ENCODE measurements at regions not wholly inside any gene's neighbourhood (a gene's known extent, or its start where the extent isn't known, plus 50 kb on each side); places are given as distances from the start of the nearest gene placed in this dataset.
"Not testable (repeated sequence)": the region's sequence is repeated elsewhere in the genome, so short reads cannot be mapped to it uniquely, and the experiment has no call there.

GRCh38 chr2:220814441-220814840 lies 757.7 kb downstream of the EPHA4 start:
- Histone ChIP-seq H3K27ac (no peak overlapping the region), H3K4me3 (no peak overlapping the region), H3K36me3 (no peaks in the 10 kb centered on the region), H3K4me1 (ENCODE audit: low read depth) (no peaks in the 10 kb centered on the region), H3K9me3 (ENCODE audit: low read depth) (no peaks in the 10 kb centered on the region), H3K27me3 (no peaks in the 10 kb centered on the region)
- no peak for DNase-seq (ENCODE audit: low read depth in 1 of 2, low spot score in 1 of 2)
- TF ChIP-seq CTCF (IDR thresholded peaks at IDR 0.05; ENCODE audit: low read depth, low read length): no peak

GRCh38 chr2:220815698-220816097 lies 756.4 kb downstream of the EPHA4 start:
- Histone ChIP-seq H3K4me3 (no peak overlapping the region), H3K9me3 (ENCODE audit: low read depth) (no peaks in the 10 kb centered on the region), H3K36me3 (no peaks in the 10 kb centered on the region), H3K4me1 (ENCODE audit: low read depth) (no peaks in the 10 kb centered on the region), H3K27me3 (no peaks in the 10 kb centered on the region), H3K27ac (no peak overlapping the region)
- TF ChIP-seq CTCF (IDR thresholded peaks at IDR 0.05; ENCODE audit: low read depth, low read length): no peak
- no peak for DNase-seq (ENCODE audit: low read depth in 1 of 2, low spot score in 1 of 2)

- no peak for DNase-seq (ENCODE audit: low read depth in 1 of 2, low spot score in 1 of 2)
- no peaks in the 10 kb centered on the region for H3K36me3 ChIP-seq
- no peak overlapping the region for H3K27ac ChIP-seq
- no peak for TF ChIP-seq CTCF (IDR thresholded peaks at IDR 0.05; ENCODE audit: low read depth, low read length)
- no peaks in the 10 kb centered on the region for H3K27me3 ChIP-seq
- H3K4me1 ChIP-seq (ENCODE audit: low read depth): no peaks in the 10 kb centered on the region
- H3K4me3 ChIP-seq: no peak overlapping the region
- H3K9me3 ChIP-seq (ENCODE audit: low read depth): no peaks in the 10 kb centered on the region
These were observed 750.4 kb downstream of the EPHA4 start for GRCh38 chr2:220821683-220822082.

- H3K4me3 ChIP-seq; H3K36me3 ChIP-seq; H3K9me3 ChIP-seq (ENCODE audit: low read depth); H3K27ac ChIP-seq; H3K4me1 ChIP-seq (ENCODE audit: low read depth); DNase-seq (ENCODE audit: low read depth in 1 of 2, low spot score in 1 of 2); H3K27me3 ChIP-seq: not testable (repeated sequence)
These were observed 748.5 kb downstream of the EPHA4 start for GRCh38 chr2:220823590-220823989.

- no peak for TF ChIP-seq CTCF (IDR thresholded peaks at IDR 0.05; ENCODE audit: low read depth, low read length)
- DNase-seq (ENCODE audit: low read depth in 1 of 2, low spot score in 1 of 2): no peak
- Histone ChIP-seq H3K9me3 (ENCODE audit: low read depth) (no peaks in the 10 kb centered on the region), H3K4me1 (ENCODE audit: low read depth) (peaks cover 8% of the 10 kb centered on the region), H3K4me3 (no peak overlapping the region), H3K27me3 (no peaks in the 10 kb centered on the region), H3K27ac (no peak overlapping the region), H3K36me3 (no peaks in the 10 kb centered on the region)
These were observed 738.7 kb downstream of the EPHA4 start for GRCh38 chr2:220833446-220833845.

GRCh38 chr2:220835583-220835982 lies 736.5 kb downstream of the EPHA4 start:
- Histone ChIP-seq H3K27ac (no peak overlapping the region), H3K36me3 (no peaks in the 10 kb centered on the region), H3K4me3 (no peak overlapping the region), H3K27me3 (no peaks in the 10 kb centered on the region), H3K9me3 (ENCODE audit: low read depth) (no peaks in the 10 kb centered on the region), H3K4me1 (ENCODE audit: low read depth) (peaks cover 8% of the 10 kb centered on the region)
- no peak for TF ChIP-seq CTCF (IDR thresholded peaks at IDR 0.05; ENCODE audit: low read depth, low read length)
- DNase-seq (ENCODE audit: low read depth in 1 of 2, low spot score in 1 of 2): no peak

All from cardiac muscle cell (in vitro differentiated cells and primary cell).